Panc1 (cell line): ENCODE measurements at regions not wholly inside any gene's neighbourhood (a gene's known extent, or its start where the extent isn't known, plus 50 kb on each side); places are given as distances from the start of the nearest gene placed in this dataset.

Experiments
- ATAC-seq: fragments of 200-7000 bp; cut with Tn5 transposase; 2 replicates; pipeline ENCODE4 v1.9.1; 2020; ENCODE audit warnings: mild to moderate bottlenecking, moderate library complexity
- BruUV-seq: library from RNA; stranded (reverse); fragments of 400-500 nt; replicated peaks from 2 replicates; lab custom pipeline; 2021; lab: Mats Ljungman, UMichigan
- CTCF ChIA-PET: fragments of 300-600 bp; sonication (Branson Sonifier 250); formaldehyde crosslinking; loops from one replicate; lab custom pipeline; 2022; ENCODE audit warnings: antibody characterized with exemption; lab: Charles Lee
- POLR2A ChIA-PET: fragments of 300-600 bp; sonication (Branson Sonifier 250); formaldehyde crosslinking; loops from one replicate; lab custom pipeline; 2022; ENCODE audit warnings: antibody characterized with exemption; lab: Charles Lee
- DNase-seq: peaks from one replicate; pipeline ENCODE4 v3.0.0-alpha.2; 2010; ENCODE audit warnings: low read depth, low spot score
- H3K27ac ChIP-seq: 2 replicates; pipeline ENCODE4 v1.5.1; 2011; ENCODE audit warnings: mild to moderate bottlenecking, low read length, inconsistent platforms
- H3K27me3 ChIP-seq: fragments of 200-500 bp; sonication (Bioruptor generic); 2 replicates; pipeline ENCODE4 v1.6.0; 2014; ENCODE audit warnings: low read length, inconsistent platforms; ENCODE audit not compliant: control insufficient read depth, insufficient read depth
- H3K36me3 ChIP-seq: fragments of 200-500 bp; sonication (Bioruptor generic); 2 replicates; pipeline ENCODE4 v1.5.1; 2014; ENCODE audit warnings: inconsistent platforms, mild to moderate bottlenecking, low read length, moderate library complexity; ENCODE audit not compliant: control insufficient read depth, insufficient read depth
- H3K4me1 ChIP-seq: 2 replicates; pipeline ENCODE4 v1.5.1; 2011; ENCODE audit warnings: inconsistent platforms, mild to moderate bottlenecking, low read length, moderate library complexity; ENCODE audit not compliant: control insufficient read depth, insufficient read depth
- H3K4me3 ChIP-seq, 2 experiments: 2 replicates each; pipeline ENCODE4 v1.5.1; 2011 to 2012; ENCODE audit warnings: low read depth in 2 of 2, low read length in 2 of 2, mild to moderate bottlenecking in 2 of 2, inconsistent platforms in 1 of 2, moderate library complexity in 1 of 2
- H3K9me3 ChIP-seq: fragments of 200-500 bp; sonication (Bioruptor generic); 2 replicates; pipeline ENCODE4 v1.5.1; 2014; ENCODE audit warnings: low read depth, mild to moderate bottlenecking, inconsistent platforms, low read length, moderate library complexity; ENCODE audit not compliant: control insufficient read depth, insufficient read depth
- CTCF ChIP-seq: fragments of 450-650 bp; IDR thresholded peaks from 2 replicates; pipeline ENCODE4 v1.5.1; 2017; ENCODE audit warnings: mild to moderate bottlenecking
- POLR2AphosphoS5 ChIP-seq: IDR thresholded peaks from 2 replicates; pipeline ENCODE4 v1.6.1; 2012; ENCODE audit warnings: mild to moderate bottlenecking, low read depth, low read length, moderate library complexity
- REST ChIP-seq, 2 experiments: IDR thresholded peaks; 2 replicates each; pipeline ENCODE4 v1.6.1; 2011 to 2012; ENCODE audit warnings: low read depth in 2 of 2, control low read depth in 1 of 2, low read length in 1 of 2, mild to moderate bottlenecking in 1 of 2, moderate library complexity in 1 of 2; ENCODE audit not compliant: insufficient read depth in 1 of 2
- SIN3A ChIP-seq: IDR thresholded peaks from 2 replicates; pipeline ENCODE4 v1.6.1; 2012; ENCODE audit warnings: low read depth, mild to moderate bottlenecking, low read length, moderate library complexity, borderline replicate concordance; ENCODE audit not compliant: insufficient read depth
- TCF7L2 ChIP-seq: IDR thresholded peaks from 2 replicates; pipeline ENCODE4 v1.6.1; 2011; ENCODE audit warnings: mild to moderate bottlenecking, low read depth, low read length, inconsistent platforms
- in situ Hi-C: cut with HindIII; loops from 2 replicates; pipeline ENCODE4 v1.10.0; 2016; ENCODE audit warnings: low sequenced_read_pairs, low pct_unique_long_range_greater_than_20kb
- intact Hi-C: fragments of 100-400 bp; cut with micrococcal nuclease; formaldehyde crosslinking; loops from one replicate; pipeline ENCODE4 v1.10.0; 2022; ENCODE audit not compliant: unreplicated experiment

GRCh38 chr1:38712046-38712445 lies 147.5 kb downstream of the RRAGC start:
- POLR2A ChIA-PET = no interaction called here
- Histone ChIP-seq H3K9me3 (no peaks in the 10 kb centered on the region), H3K36me3 (no peaks in the 10 kb centered on the region), H3K27ac (no peak overlapping the region), H3K27me3 (peaks cover 3% of the 10 kb centered on the region), H3K4me1 (no peaks in the 10 kb centered on the region), H3K4me3 (no peak overlapping the region)
- BruUV-seq = no TSS peak
- in situ Hi-C loops = no loop called here
- no peak for DNase-seq
- TF ChIP-seq REST (IDR thresholded peaks at IDR 0.05; ENCODE audit: insufficient read depth in 1 of 2, low read depth in 2 of 2, low read length in 1 of 2) = no peak
- no peak for TF ChIP-seq SIN3A
- no peak for TF ChIP-seq TCF7L2
- no peak for TF ChIP-seq CTCF
- no peak for TF ChIP-seq POLR2AphosphoS5
- intact Hi-C loops = no loop called here
- CTCF ChIA-PET = no interaction called here
- ATAC-seq = no peak

- POLR2A ChIA-PET = no interaction called here
- H3K9me3 ChIP-seq = peaks cover 11% of the 10 kb centered on the region; the same call in 1 of the 2 replicates
- in situ Hi-C loops = no loop called here
- BruUV-seq = no TSS peak
- H3K27me3 ChIP-seq = peaks cover 3% of the 10 kb centered on the region
- CTCF ChIA-PET = no interaction called here
- intact Hi-C loops = no loop called here
- ATAC-seq (no peak), DNase-seq (no peak)
- no peaks in the 10 kb centered on the region for H3K36me3 ChIP-seq
- no peak overlapping the region for H3K27ac ChIP-seq
- no peaks in the 10 kb centered on the region for H3K4me1 ChIP-seq
- no peak overlapping the region for H3K4me3 ChIP-seq
- TF ChIP-seq SIN3A = no peak
- TF ChIP-seq REST (IDR thresholded peaks at IDR 0.05; ENCODE audit: insufficient read depth in 1 of 2, low read depth in 2 of 2, low read length in 1 of 2) = no peak
- TF ChIP-seq POLR2AphosphoS5 = no peak
- no peak for TF ChIP-seq CTCF
- no peak for TF ChIP-seq TCF7L2
Observed at GRCh38 chr1:38708701-38709258, 150.8 kb downstream of the RRAGC start.
